Caco-2 (cell line): ENCODE measurements at regions not wholly inside any gene's neighbourhood (a gene's known extent, or its start where the extent isn't known, plus 50 kb on each side); places are given as distances from the start of the nearest gene placed in this dataset.

ENCODE experiments used
- BruUV-seq: library from RNA; stranded (reverse); fragments of 400-500 nt; replicated peaks from 2 replicates; lab custom pipeline; 2021; lab: Mats Ljungman, UMichigan
- CTCF ChIA-PET: fragments of 300-600 bp; sonication (Branson Sonifier 250); formaldehyde crosslinking; loops from one replicate; lab custom pipeline; 2022; ENCODE audit warnings: antibody characterized with exemption; lab: Charles Lee
- POLR2A ChIA-PET: fragments of 300-600 bp; sonication (Branson Sonifier 250); formaldehyde crosslinking; loops from one replicate; lab custom pipeline; 2022; ENCODE audit warnings: antibody characterized with exemption; lab: Charles Lee
- DNase-seq, 2 experiments: peaks; one replicate each; pipeline versions ENCODE4 v3.0.0 to v3.0.0-alpha.2; 2020 to 2022
- H3K27me3 ChIP-seq: replicated peaks from 2 replicates; pipeline ENCODE4 v1.6.0; 2011; ENCODE audit warnings: low read length; ENCODE audit not compliant: control insufficient read depth, insufficient read depth
- H3K36me3 ChIP-seq: 2 replicates; pipeline ENCODE4 v1.5.1; 2011; ENCODE audit warnings: low read length; ENCODE audit not compliant: control insufficient read depth, insufficient read depth
- H3K4me1 ChIP-seq: fragments of 250-450 bp; sonication (Bioruptor Pico); 2 replicates; pipeline ENCODE4 v1.5.1; 2020; ENCODE audit warnings: mild to moderate bottlenecking
- H3K4me3 ChIP-seq: 2 replicates; pipeline ENCODE4 v1.5.1; 2011; ENCODE audit warnings: low read depth, mild to moderate bottlenecking, control low read depth, low read length
- H3K9me3 ChIP-seq: fragments of 250-450 bp; sonication (Bioruptor Pico); 2 replicates; pipeline ENCODE4 v1.5.1; 2020; ENCODE audit warnings: mild to moderate bottlenecking, moderate library complexity
- H3K27ac Mint-ChIP-seq: one replicate; pipeline ENCODE4 v1.8.0; 2022; ENCODE audit warnings: mixed read lengths; ENCODE audit not compliant: unreplicated experiment
- H3K27me3 Mint-ChIP-seq: one replicate; pipeline ENCODE4 v1.8.0; 2022; ENCODE audit warnings: mixed read lengths; ENCODE audit not compliant: insufficient read depth, unreplicated experiment
- H3K36me3 Mint-ChIP-seq: one replicate; pipeline ENCODE4 v1.8.0; 2022; ENCODE audit warnings: mild to moderate bottlenecking, mixed read lengths; ENCODE audit not compliant: insufficient read depth, unreplicated experiment
- H3K4me1 Mint-ChIP-seq: one replicate; pipeline ENCODE4 v1.8.0; 2022; ENCODE audit warnings: low read depth, mixed read lengths; ENCODE audit not compliant: unreplicated experiment
- H3K4me3 Mint-ChIP-seq: one replicate; pipeline ENCODE4 v1.8.0; 2022; ENCODE audit warnings: mild to moderate bottlenecking, moderate library complexity, mixed read lengths; ENCODE audit not compliant: unreplicated experiment
- H3K9me3 Mint-ChIP-seq: one replicate; pipeline ENCODE4 v1.8.0; 2022; ENCODE audit warnings: mixed read lengths; ENCODE audit not compliant: unreplicated experiment
- CTCF ChIP-seq, 2 experiments: fragments of 200-600 bp in 1 of 2; IDR thresholded peaks; 1 replicate in 1 of 2; 2 replicates in 1 of 2; pipeline versions ENCODE4 v1.5.1 to v1.8.0; 2011 to 2022; ENCODE audit warnings: antibody characterized with exemption in 1 of 2, control low read depth in 1 of 2, inconsistent platforms in 1 of 2, low read depth in 1 of 2, low read length in 1 of 2, mild to moderate bottlenecking in 1 of 2, moderate library complexity in 1 of 2; ENCODE audit not compliant: insufficient read depth in 1 of 2, severe bottlenecking in 1 of 2, unreplicated experiment in 1 of 2
- intact Hi-C: fragments of 100-400 bp; cut with micrococcal nuclease; formaldehyde crosslinking; loops from one replicate; pipeline ENCODE4 v1.10.0; 2022; ENCODE audit not compliant: unreplicated experiment

GRCh38 chr1:61534847-61535246, 190.1 kb downstream of the TM2D1 start:
- H3K9me3 ChIP-seq: no peaks in the 10 kb centered on the region
- no peak overlapping the region for H3K4me3 ChIP-seq
- no peaks in the 10 kb centered on the region for H3K4me1 ChIP-seq
- POLR2A ChIA-PET: no interaction called here
- H3K9me3 Mint-ChIP-seq: no peaks in the 10 kb centered on the region
- H3K27ac Mint-ChIP-seq: no peak overlapping the region
- intact Hi-C loops: no loop called here
- no peak for DNase-seq
- no peaks in the 10 kb centered on the region for H3K27me3 Mint-ChIP-seq
- no peak overlapping the region for H3K4me3 Mint-ChIP-seq
- no peaks in the 10 kb centered on the region for H3K27me3 ChIP-seq
- no peaks in the 10 kb centered on the region for H3K36me3 Mint-ChIP-seq
- no peaks in the 10 kb centered on the region for H3K4me1 Mint-ChIP-seq
- CTCF ChIA-PET: no interaction called here
- no peak for TF ChIP-seq CTCF (IDR thresholded peaks at IDR 0.05; ENCODE audit: insufficient read depth in 1 of 2, low read depth in 1 of 2, low read length in 1 of 2, severe bottlenecking in 1 of 2, unreplicated experiment in 1 of 2)
- H3K36me3 ChIP-seq: no peaks in the 10 kb centered on the region
- BruUV-seq: no TSS peak

- POLR2A ChIA-PET: no interaction called here
- CTCF ChIA-PET: no interaction called here
- Histone ChIP-seq H3K27me3 (no peaks in the 10 kb centered on the region), H3K36me3 (no peaks in the 10 kb centered on the region), H3K4me1 (no peaks in the 10 kb centered on the region), H3K9me3 (no peaks in the 10 kb centered on the region), H3K4me3 (no peak overlapping the region)
- no peak overlapping the region for H3K4me3 Mint-ChIP-seq
- intact Hi-C loops: no loop called here
- no peaks in the 10 kb centered on the region for H3K27me3 Mint-ChIP-seq
- no peaks in the 10 kb centered on the region for H3K4me1 Mint-ChIP-seq
- no peaks in the 10 kb centered on the region for H3K9me3 Mint-ChIP-seq
- DNase-seq: no peak
- H3K27ac Mint-ChIP-seq: no peak overlapping the region
- no peak for TF ChIP-seq CTCF (IDR thresholded peaks at IDR 0.05; ENCODE audit: insufficient read depth in 1 of 2, low read depth in 1 of 2, low read length in 1 of 2, severe bottlenecking in 1 of 2, unreplicated experiment in 1 of 2)
- H3K36me3 Mint-ChIP-seq: no peaks in the 10 kb centered on the region
- no TSS peak for BruUV-seq
Observed at GRCh38 chr1:61533546-61533945, 191.4 kb downstream of the TM2D1 start.

- H3K36me3 Mint-ChIP-seq: no peaks in the 10 kb centered on the region
- no peak for DNase-seq
- TF ChIP-seq CTCF (IDR thresholded peaks at IDR 0.05; ENCODE audit: insufficient read depth in 1 of 2, low read depth in 1 of 2, low read length in 1 of 2, severe bottlenecking in 1 of 2, unreplicated experiment in 1 of 2): no peak
- no peak overlapping the region for H3K27ac Mint-ChIP-seq
- H3K4me1 ChIP-seq: no peaks in the 10 kb centered on the region
- H3K9me3 Mint-ChIP-seq: no peaks in the 10 kb centered on the region
- no peak overlapping the region for H3K4me3 ChIP-seq
- intact Hi-C loops: no loop called here
- POLR2A ChIA-PET: no interaction called here
- H3K4me1 Mint-ChIP-seq: no peaks in the 10 kb centered on the region
- H3K27me3 Mint-ChIP-seq: no peaks in the 10 kb centered on the region
- CTCF ChIA-PET: no interaction called here
- H3K36me3 ChIP-seq: no peaks in the 10 kb centered on the region
- H3K27me3 ChIP-seq: no peaks in the 10 kb centered on the region
- H3K4me3 Mint-ChIP-seq: no peak overlapping the region
- BruUV-seq: no TSS peak
- no peaks in the 10 kb centered on the region for H3K9me3 ChIP-seq
Observed at GRCh38 chr1:61531716-61532115, 193.2 kb downstream of the TM2D1 start.
